T-helper 1 cell treated with Interleukin-12 subunit alpha and Interleukin-12 subunit beta and Interleukin-4 antibody, amounts not matched to agents 30 μg/mL and 1 μg/mL, for 36 hours (primary cell): ENCODE measurements at regions not wholly inside any gene's neighbourhood (a gene's known extent, or its start where the extent isn't known, plus 50 kb on each side); places are given as distances from the start of the nearest gene placed in this dataset.
A peak's percentile ranks its signal among the peaks of the same experiment; 100 is the strongest.
"Not testable (repeated sequence)": the region's sequence is repeated elsewhere in the genome, so short reads cannot be mapped to it uniquely, and the experiment has no call there.

ENCODE experiments used
- H3K27ac Mint-ChIP-seq: one replicate; pipeline ENCODE4 v1.8.0; 2021; ENCODE audit warnings: mild to moderate bottlenecking, mixed read lengths
- H3K27me3 Mint-ChIP-seq: one replicate; pipeline ENCODE4 v1.8.0; 2021; ENCODE audit warnings: low read depth, mixed read lengths
- H3K36me3 Mint-ChIP-seq: one replicate; pipeline ENCODE4 v1.8.0; 2021; ENCODE audit warnings: low read depth, mixed read lengths
- H3K4me1 Mint-ChIP-seq: one replicate; pipeline ENCODE4 v1.8.0; 2021; ENCODE audit warnings: low read depth, mixed read lengths
- H3K4me3 Mint-ChIP-seq: one replicate; pipeline ENCODE4 v1.8.0; 2021; ENCODE audit warnings: mild to moderate bottlenecking, moderate library complexity, mixed read lengths
- H3K9me3 Mint-ChIP-seq: one replicate; pipeline ENCODE4 v1.8.0; 2021; ENCODE audit warnings: mixed read lengths

GRCh38 chr4:123537906-123538402 lies 141.4 kb downstream of the SPRY1 start:
- not testable (repeated sequence) for H3K9me3 Mint-ChIP-seq, H3K4me3 Mint-ChIP-seq, H3K27ac Mint-ChIP-seq, H3K4me1 Mint-ChIP-seq, H3K27me3 Mint-ChIP-seq, H3K36me3 Mint-ChIP-seq

DNA sequence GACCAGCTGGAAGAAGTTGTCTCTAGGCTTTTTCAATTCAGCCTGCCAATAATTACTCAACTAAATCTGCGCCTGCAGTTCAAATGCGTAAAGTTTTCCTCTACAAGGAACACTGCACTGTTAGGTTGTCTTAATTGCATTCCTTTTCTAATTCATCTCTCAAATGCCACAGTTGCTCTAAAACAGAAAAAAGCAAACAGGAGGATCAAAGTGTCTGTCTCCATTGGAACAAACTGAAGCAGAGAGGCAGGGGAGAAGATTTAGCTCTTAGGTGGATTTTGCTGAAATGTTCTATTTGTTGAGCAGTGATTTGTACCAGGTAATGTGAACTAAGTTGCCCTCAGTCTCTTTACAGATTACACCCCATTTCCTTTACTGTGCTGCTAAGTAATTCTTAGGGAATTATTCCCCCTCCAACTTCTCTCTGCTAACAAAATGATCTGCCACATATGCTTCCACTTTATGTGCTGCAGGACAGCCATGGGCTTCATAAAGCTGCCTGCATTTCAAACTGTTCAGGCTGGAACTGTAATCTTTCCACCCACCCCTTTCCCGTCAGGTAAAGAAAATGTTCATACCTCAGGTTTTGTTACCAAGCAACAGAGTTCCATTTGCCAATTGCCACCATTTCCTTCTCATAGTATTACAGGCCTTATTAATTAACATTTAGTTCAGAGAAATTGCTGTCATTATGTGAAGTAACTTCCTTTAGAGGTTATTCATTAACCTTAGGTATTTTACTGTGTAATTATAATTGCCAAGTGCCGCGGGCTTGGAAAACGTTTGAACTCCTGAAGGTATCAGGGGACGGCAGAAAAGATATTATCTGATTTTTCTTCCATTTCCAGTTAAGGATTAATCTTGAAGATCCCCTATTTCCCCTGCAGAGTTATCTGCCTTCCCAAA lies 149.3 kb downstream of the SPRY1 start:
- no peak overlapping the region for H3K27ac Mint-ChIP-seq
- peaks cover 5% of the 10 kb centered on the region for H3K36me3 Mint-ChIP-seq
- no peaks in the 10 kb centered on the region for H3K4me1 Mint-ChIP-seq
- H3K27me3 Mint-ChIP-seq: peaks cover 12% of the 10 kb centered on the region
- H3K9me3 Mint-ChIP-seq: peaks cover 9% of the 10 kb centered on the region
- H3K4me3 Mint-ChIP-seq: no peak overlapping the region

GRCh38 chr4:123546573-123547060 lies 150.0 kb downstream of the SPRY1 start:
- Mint-ChIP-seq H3K27me3 (peaks cover 12% of the 10 kb centered on the region), H3K36me3 (peaks cover 5% of the 10 kb centered on the region), H3K4me1 (no peaks in the 10 kb centered on the region), H3K27ac (no peak overlapping the region), H3K9me3 (peaks cover 9% of the 10 kb centered on the region), H3K4me3 (no peak overlapping the region)

- Mint-ChIP-seq H3K27me3 (peaks cover 12% of the 10 kb centered on the region), H3K4me3 (no peak overlapping the region), H3K27ac (no peak overlapping the region), H3K36me3 (peaks cover 5% of the 10 kb centered on the region), H3K4me1 (no peaks in the 10 kb centered on the region), H3K9me3 (peaks cover 9% of the 10 kb centered on the region)
Observed at GRCh38 chr4:123547216-123548165, 150.9 kb downstream of the SPRY1 start.

DNA sequence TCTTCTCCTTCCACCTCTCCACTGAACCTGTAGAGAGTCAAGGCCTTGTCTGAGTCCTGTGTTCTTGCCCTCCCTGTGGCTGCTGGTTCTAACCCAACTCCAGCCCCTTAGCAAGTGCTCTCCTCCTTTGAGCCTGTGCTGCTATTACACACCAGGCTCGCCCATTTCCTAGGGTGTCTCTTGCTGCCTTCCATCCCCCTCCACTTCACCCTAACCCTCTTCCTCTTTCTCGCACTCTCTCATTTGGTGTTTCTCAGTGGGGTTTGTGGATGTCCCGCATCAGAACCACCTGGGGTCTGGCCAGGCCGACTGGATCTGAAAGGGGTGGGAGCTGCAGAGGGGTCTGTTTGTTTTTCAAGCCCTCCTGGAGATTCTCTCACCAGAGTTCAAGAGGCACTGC lies 156.7 kb downstream of the SPRY1 start:
- Mint-ChIP-seq H3K9me3 (peaks cover 9% of the 10 kb centered on the region), H3K4me3 (no peak overlapping the region), H3K36me3 (peaks cover 5% of the 10 kb centered on the region), H3K27ac (peak overlapping the region; percentile 71), H3K4me1 (peaks cover 1% of the 10 kb centered on the region), H3K27me3 (no peaks in the 10 kb centered on the region)

- Mint-ChIP-seq H3K4me1 (peaks cover 1% of the 10 kb centered on the region), H3K27ac (no peak overlapping the region)
Observed at GRCh38 chr4:123553733-123554637, 157.4 kb downstream of the SPRY1 start.

GRCh38 chr4:123554801-123555232 lies 158.2 kb downstream of the SPRY1 start:
- no peak overlapping the region for H3K27ac Mint-ChIP-seq
- no peak overlapping the region for H3K4me3 Mint-ChIP-seq
- H3K36me3 Mint-ChIP-seq: peaks cover under 1% of the 10 kb centered on the region
- peaks cover 5% of the 10 kb centered on the region for H3K9me3 Mint-ChIP-seq
- H3K4me1 Mint-ChIP-seq: peaks cover 1% of the 10 kb centered on the region
- peaks cover 10% of the 10 kb centered on the region for H3K27me3 Mint-ChIP-seq

More at GRCh38 chr4:123553733-123554637, 157.4 kb downstream of the SPRY1 start:
- H3K27me3 Mint-ChIP-seq: peaks cover 2% of the 10 kb centered on the region
- H3K9me3 Mint-ChIP-seq: peaks cover 9% of the 10 kb centered on the region
- no peak overlapping the region for H3K4me3 Mint-ChIP-seq
- H3K36me3 Mint-ChIP-seq: peaks cover 5% of the 10 kb centered on the region

- Mint-ChIP-seq H3K27ac (no peak overlapping the region), H3K4me3 (no peak overlapping the region), H3K27me3 (peaks cover 15% of the 10 kb centered on the region), H3K9me3 (peaks cover 4% of the 10 kb centered on the region), H3K36me3 (no peaks in the 10 kb centered on the region), H3K4me1 (peaks cover 1% of the 10 kb centered on the region)
Observed at GRCh38 chr4:123555233-123555806, 158.7 kb downstream of the SPRY1 start.

GRCh38 chr4:123555807-123556273 lies 159.2 kb downstream of the SPRY1 start:
- no peaks in the 10 kb centered on the region for H3K9me3 Mint-ChIP-seq

DNA sequence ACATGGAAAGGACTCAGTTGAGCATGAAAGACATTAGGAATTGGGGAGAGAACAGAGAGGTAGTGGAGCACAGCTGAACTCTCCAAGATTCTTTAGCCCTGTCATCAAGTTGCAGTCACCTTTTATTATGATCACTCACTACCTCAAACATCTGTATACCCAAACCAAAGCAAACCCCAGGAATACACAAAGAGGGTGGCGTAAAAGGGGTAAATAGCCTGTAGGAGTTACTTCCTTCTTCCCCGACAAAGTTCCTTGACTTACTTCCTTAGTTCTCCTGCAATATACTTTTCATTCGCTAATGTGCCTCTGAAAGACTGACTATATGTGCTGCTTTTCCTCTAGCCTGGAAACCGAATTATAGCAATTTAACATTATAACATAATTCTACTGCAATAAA lies 159.9 kb downstream of the SPRY1 start:
- H3K9me3 Mint-ChIP-seq: no peaks in the 10 kb centered on the region
- H3K36me3 Mint-ChIP-seq: no peaks in the 10 kb centered on the region
- H3K27ac Mint-ChIP-seq: no peak overlapping the region
- no peak overlapping the region for H3K4me3 Mint-ChIP-seq
- H3K4me1 Mint-ChIP-seq: peaks cover 1% of the 10 kb centered on the region
- peaks cover 21% of the 10 kb centered on the region for H3K27me3 Mint-ChIP-seq

More at GRCh38 chr4:123555807-123556273, 159.2 kb downstream of the SPRY1 start:
- H3K27me3 Mint-ChIP-seq: peaks cover 19% of the 10 kb centered on the region
- no peak overlapping the region for H3K27ac Mint-ChIP-seq
- no peaks in the 10 kb centered on the region for H3K36me3 Mint-ChIP-seq
- H3K4me3 Mint-ChIP-seq: no peak overlapping the region
- H3K4me1 Mint-ChIP-seq: peaks cover 1% of the 10 kb centered on the region

GRCh38 chr4:123557857-123558536 lies 161.4 kb downstream of the SPRY1 start:
- peaks cover 26% of the 10 kb centered on the region for H3K27me3 Mint-ChIP-seq
- H3K36me3 Mint-ChIP-seq: no peaks in the 10 kb centered on the region
- peaks cover 1% of the 10 kb centered on the region for H3K4me1 Mint-ChIP-seq
- no peak overlapping the region for H3K27ac Mint-ChIP-seq
- H3K4me3 Mint-ChIP-seq: no peak overlapping the region
- H3K9me3 Mint-ChIP-seq: no peaks in the 10 kb centered on the region

DNA sequence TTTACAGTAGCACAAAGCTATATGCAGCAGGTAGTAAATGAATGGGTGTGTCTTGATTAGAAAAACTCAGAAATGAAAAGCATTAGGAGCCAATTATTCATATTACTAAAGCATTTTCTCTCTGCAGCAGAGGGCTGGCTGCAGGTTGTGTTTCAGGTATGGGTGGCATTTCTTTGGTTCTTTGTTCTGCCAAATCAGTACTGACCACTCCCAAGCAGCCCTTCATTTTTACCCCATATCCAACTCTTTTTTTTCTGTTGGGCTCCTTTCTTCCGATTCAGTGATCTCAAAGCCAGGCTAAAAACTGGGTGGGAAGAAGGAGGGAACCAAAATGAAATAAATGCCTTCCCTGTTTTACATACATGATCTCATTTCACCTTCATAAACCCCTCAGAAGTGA lies 162.3 kb downstream of the SPRY1 start:
- H3K27me3 Mint-ChIP-seq: peaks cover 29% of the 10 kb centered on the region
- no peak overlapping the region for H3K27ac Mint-ChIP-seq

More for the DNA sequence above, 162.3 kb downstream of the SPRY1 start:
- Mint-ChIP-seq H3K4me1 (peaks cover 1% of the 10 kb centered on the region), H3K9me3 (no peaks in the 10 kb centered on the region), H3K4me3 (no peak overlapping the region), H3K36me3 (no peaks in the 10 kb centered on the region)
